ENCODE measurements at regions not wholly inside any gene's neighbourhood (a gene's known extent, or its start where the extent isn't known, plus 50 kb on each side); places are given as distances from the start of the nearest gene placed in this dataset.
A peak's percentile ranks its signal among the peaks of the same experiment; 100 is the strongest.
"Not testable (repeated sequence)": the region's sequence is repeated elsewhere in the genome, so short reads cannot be mapped to it uniquely, and the experiment has no call there.

GRCh38 chr3:38966811-38967692 is 84.7 kb downstream of the SCN11A start:
- no peak for DNase-seq (ENCODE audit: low read depth in 2 of 2)

GRCh38 chr3:38964646-38965045 is 87.1 kb downstream of the SCN11A start:
- no peak for DNase-seq (ENCODE audit: low read depth in 2 of 2)

DNA sequence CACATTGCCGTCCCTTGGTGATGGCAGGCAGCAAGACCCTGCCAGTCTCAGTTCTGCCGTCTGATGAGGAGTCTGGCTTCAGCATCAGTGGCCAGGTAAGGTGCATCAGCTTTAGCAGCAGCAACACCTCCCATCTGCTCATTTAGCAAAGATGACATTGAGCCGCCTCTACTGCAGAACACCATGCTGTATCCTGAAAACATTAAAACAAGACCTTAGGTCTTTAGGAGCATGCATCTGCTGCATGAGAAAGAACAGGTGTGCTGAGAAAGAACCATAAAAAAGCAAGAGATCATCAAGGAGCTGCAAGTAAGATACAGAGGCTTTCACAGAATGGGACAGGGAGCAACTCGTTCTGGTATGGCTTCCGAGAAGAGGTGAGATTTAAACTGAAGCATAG is 87.5 kb downstream of the SCN11A start:
- no peak for DNase-seq (ENCODE audit: low read depth in 2 of 2)

GRCh38 chr3:38960953-38961622 is 90.7 kb downstream of the SCN11A start:
- DNase-seq (ENCODE audit: low read depth in 2 of 2): peak; percentile 54 to 56

GRCh38 chr3:38960042-38960622 is 91.6 kb downstream of the SCN11A start:
- DNase-seq (ENCODE audit: low read depth in 2 of 2): no peak

GRCh38 chr3:38958026-38958720 is 93.6 kb downstream of the SCN11A start:
- DNase-seq (ENCODE audit: low read depth in 2 of 2): peak in 1 of 2 donors; percentile 5

GRCh38 chr3:38957296-38957695 is 94.4 kb downstream of the SCN11A start:
- no peak for DNase-seq (ENCODE audit: low read depth in 2 of 2)

DNA sequence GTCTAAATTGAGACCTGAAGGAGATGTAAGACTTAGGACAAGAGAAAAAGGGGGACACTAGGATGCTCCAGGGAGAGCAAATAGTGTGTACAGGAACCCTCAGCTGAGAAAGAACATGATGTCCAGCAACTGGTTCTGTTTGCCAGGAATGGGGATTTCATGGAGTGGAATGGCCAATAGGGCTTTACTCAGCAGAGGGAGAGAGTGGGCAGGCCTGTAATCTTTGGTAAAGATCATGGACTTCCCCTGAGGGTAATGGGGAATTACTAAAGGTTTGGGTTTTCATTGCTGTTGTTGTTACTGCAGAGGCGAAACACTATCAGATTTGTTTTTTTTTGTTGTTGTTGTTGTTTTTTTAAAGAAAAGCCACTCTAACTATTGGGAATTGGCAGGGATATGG is 99.0 kb downstream of the SCN11A start:
- DNase-seq (ENCODE audit: low read depth in 2 of 2): no peak

- not testable (repeated sequence) for DNase-seq (ENCODE audit: low read depth in 2 of 2)
Measured at GRCh38 chr3:38951167-38951566, 100.6 kb downstream of the SCN11A start.

DNA sequence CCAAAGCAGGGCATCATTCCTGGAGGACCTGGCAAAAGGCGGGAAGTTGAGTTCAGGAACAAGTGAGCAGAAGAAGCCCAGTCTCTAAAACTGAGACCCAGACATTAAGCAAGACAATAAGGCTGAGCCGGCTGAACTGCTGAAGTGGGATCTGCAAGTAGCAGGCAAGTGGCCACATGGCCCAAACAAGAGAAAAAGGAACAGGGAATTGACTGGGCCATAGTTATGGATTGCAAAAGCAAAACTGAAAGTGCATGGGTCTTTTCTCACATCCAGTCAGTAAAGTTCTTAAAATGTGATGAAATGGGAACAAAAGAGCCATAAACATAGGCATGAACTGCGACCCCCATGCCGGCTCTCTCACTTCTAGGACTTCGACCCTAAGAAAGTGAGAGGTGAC is 101.2 kb downstream of the SCN11A start:
- no peak for DNase-seq (ENCODE audit: low read depth in 2 of 2)

DNA sequence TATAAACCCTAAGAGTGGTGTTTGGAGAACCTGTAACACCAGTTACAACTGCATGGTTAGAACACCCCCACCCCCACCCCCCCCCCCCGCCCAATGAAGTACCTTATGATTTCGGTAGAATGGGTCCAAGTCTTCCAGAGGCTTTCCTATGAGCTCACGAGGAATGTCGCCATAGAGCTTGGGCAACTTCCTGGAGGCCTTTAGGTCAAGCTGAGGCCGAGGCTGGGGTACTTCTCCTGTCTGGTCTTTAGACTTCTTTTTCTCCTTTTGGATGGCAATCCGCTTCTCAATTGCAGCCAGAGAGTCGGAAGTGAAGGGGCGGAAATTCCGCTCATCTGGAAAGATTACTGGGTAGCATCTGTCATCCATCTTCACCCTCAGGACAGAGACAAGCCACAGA is 101.8 kb downstream of the SCN11A start:
- DNase-seq (ENCODE audit: low read depth in 2 of 2): no peak

GRCh38 chr3:38940394-38940793 is 111.3 kb downstream of the SCN11A start:
- no peak for DNase-seq (ENCODE audit: low read depth in 2 of 2)

GRCh38 chr3:38925351-38925750 is 109.3 kb upstream of the SCN10A start:
- DNase-seq (ENCODE audit: low read depth in 2 of 2): no peak

DNA sequence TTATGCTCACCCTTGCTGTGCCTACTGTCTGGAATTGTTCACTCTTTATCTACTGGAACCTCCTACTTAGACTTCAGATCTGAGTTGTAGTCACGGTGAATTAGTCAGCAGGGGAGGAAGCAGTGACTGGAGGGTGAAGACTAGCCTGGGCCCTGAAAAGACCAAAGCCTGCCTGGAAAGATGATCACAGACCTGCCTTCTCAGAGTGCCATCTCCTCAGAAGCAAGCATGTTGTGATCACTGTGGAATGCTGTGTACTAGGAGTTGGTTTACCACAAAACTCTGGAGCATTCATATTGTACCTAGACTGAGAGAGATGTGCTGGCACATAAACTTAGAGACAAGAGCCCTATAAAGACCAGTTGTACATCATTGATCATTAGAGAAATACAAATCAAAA is 100.7 kb upstream of the SCN10A start:
- DNase-seq (ENCODE audit: low read depth in 2 of 2): no peak

DNA sequence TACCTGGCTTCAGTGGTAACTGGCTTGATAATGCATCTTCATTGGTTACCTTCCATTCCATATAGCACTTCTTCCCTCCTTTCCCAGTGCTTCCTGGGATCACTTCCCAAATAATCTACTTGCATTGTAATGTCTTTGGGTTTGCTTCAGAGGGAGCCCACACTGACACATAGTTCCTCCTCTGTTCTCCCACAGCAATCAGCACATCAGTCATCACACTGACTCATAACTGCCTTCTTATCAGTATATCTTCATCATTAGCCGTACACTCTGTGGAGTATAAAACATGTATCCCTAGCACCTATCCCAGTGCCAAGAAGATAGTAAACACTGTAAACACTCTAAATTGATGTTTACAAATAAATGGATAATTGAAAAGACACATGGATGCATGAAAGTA is 91.4 kb upstream of the SCN10A start:
- DNase-seq (ENCODE audit: low read depth in 2 of 2): no peak

DNA sequence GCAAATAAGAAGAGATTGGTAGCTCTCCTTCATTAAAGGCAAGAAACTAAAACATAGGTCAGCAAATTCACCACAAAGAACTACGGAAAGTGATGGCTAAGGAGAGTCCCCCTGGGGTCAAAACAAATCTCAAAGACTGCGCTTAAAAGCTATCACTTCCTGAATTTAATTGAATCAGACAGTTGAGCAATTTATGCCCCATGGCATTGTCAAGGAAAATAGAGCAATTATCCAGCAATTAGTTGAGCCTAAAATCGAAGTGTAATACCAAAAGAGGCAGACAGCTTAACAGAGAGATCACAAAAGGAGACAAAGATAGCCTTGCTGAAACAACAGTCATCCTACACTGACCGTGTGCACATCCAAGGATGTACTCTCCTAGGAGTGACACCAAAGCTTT is 74.4 kb upstream of the SCN10A start:
- DNase-seq (ENCODE audit: low read depth in 2 of 2): no peak

GRCh38 chr3:38878646-38879045 is 62.6 kb upstream of the SCN10A start:
- no peak for DNase-seq (ENCODE audit: low read depth in 2 of 2)

All from lung microvascular endothelial cell (primary cell).